HepG2 (cell line): ENCODE measurements at regions not wholly inside any gene's neighbourhood (a gene's known extent, or its start where the extent isn't known, plus 50 kb on each side); places are given as distances from the start of the nearest gene placed in this dataset.

ENCODE experiments used
- AFF4 ChIP-seq: sonication (generic); formaldehyde crosslinking; IDR thresholded peaks from 2 replicates; pipeline ENCODE4 v1.4.0; 2020; ENCODE audit warnings: missing genetic modification reagents
- TF ChIP-seq, protein P1 (sequence below): sonication (generic); formaldehyde crosslinking; IDR thresholded peaks from 2 replicates; pipeline ENCODE4 v1.5.1; 2020; ENCODE audit warnings: missing genetic modification reagents, mild to moderate bottlenecking, borderline replicate concordance

DNA sequence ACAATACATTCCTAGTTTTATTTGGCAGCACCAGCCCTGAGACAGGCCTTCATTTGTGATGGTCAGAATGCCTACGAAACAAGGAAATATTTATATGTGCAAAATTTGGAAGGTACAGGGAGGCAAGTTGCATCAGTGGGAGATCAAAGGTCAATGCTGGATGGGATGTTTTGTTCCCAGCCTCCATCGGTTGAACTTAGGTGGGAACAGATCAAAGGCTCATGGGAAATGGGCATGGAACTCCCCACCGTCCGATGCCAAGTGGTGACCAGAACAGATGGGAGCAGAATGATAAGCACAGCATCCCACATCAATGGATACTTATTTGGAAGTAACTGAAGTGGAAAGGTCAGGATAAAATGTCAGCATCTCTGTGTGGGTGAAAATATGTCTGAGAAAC is 177.7 kb upstream of the TNFAIP3 start:
- no peak for TF ChIP-seq AFF4 (CRISPR knock-in tag)
- TF ChIP-seq, protein P1, sequence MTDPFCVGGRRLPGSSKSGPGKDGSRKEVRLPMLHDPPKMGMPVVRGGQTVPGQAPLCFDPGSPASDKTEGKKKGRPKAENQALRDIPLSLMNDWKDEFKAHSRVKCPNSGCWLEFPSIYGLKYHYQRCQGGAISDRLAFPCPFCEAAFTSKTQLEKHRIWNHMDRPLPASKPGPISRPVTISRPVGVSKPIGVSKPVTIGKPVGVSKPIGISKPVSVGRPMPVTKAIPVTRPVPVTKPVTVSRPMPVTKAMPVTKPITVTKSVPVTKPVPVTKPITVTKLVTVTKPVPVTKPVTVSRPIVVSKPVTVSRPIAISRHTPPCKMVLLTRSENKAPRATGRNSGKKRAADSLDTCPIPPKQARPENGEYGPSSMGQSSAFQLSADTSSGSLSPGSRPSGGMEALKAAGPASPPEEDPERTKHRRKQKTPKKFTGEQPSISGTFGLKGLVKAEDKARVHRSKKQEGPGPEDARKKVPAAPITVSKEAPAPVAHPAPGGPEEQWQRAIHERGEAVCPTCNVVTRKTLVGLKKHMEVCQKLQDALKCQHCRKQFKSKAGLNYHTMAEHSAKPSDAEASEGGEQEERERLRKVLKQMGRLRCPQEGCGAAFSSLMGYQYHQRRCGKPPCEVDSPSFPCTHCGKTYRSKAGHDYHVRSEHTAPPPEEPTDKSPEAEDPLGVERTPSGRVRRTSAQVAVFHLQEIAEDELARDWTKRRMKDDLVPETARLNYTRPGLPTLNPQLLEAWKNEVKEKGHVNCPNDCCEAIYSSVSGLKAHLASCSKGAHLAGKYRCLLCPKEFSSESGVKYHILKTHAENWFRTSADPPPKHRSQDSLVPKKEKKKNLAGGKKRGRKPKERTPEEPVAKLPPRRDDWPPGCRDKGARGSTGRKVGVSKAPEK, result no peak
